Adrenal gland (tissue), 9 donors: ENCODE measurements at regions not wholly inside any gene's neighbourhood (a gene's known extent, or its start where the extent isn't known, plus 50 kb on each side); places are given as distances from the start of the nearest gene placed in this dataset.

ENCODE experiments used
- DNase-seq, 7 donors: peaks; one replicate each; pipeline ENCODE4 v3.0.0-alpha.2; 2019 to 2020
- H3K27ac ChIP-seq, 5 donors: fragments of 200-600 bp; sonication (generic) in 4 of 5; 1 replicate in 3 of 5; 2 replicates in 2 of 5; pipeline versions ENCODE4 v1.5.1 to v1.8.0; 2016 to 2020; ENCODE audit warnings: mild to moderate bottlenecking in 1 of 5
- H3K27me3 ChIP-seq: fragments of 200-600 bp; 2 replicates; pipeline ENCODE4 v1.8.0; 2021
- H3K36me3 ChIP-seq, 2 donors: fragments of 200-600 bp; replicated peaks in 1 of 2; 1 replicate in 1 of 2; 2 replicates in 1 of 2; pipeline versions ENCODE4 v1.5.1 to v1.8.0; 2018 to 2022
- H3K4me1 ChIP-seq, 2 donors: fragments of 200-600 bp; replicated peaks in 1 of 2; 1 replicate in 1 of 2; 2 replicates in 1 of 2; pipeline versions ENCODE4 v1.5.1 to v1.8.0; 2018 to 2021
- H3K4me3 ChIP-seq, 4 donors: fragments of 200-600 bp; sonication (generic) in 3 of 4; one replicate each; pipeline ENCODE4 v1.5.1; 2016 to 2018
- H3K9me3 ChIP-seq, 3 donors: fragments of 200-600 bp; sonication (generic) in 1 of 3; replicated peaks in 1 of 3; 1 replicate in 2 of 3; 2 replicates in 1 of 3; pipeline versions ENCODE4 v1.5.1 to v1.8.0; 2016 to 2021
- CTCF ChIP-seq, 6 experiments: fragments of 450-650 bp in 4 of 6; fragments of 200-600 bp in 2 of 6; sonication (generic) in 1 of 6; IDR thresholded peaks; 1 replicate in 5 of 6; 2 replicates in 1 of 6; pipeline versions ENCODE4 v1.5.1 to v1.8.0; 2016 to 2021; ENCODE audit warnings: antibody characterized with exemption in 6 of 6, mild to moderate bottlenecking in 2 of 6, moderate library complexity in 1 of 6
- POLR2A ChIP-seq, 2 donors: fragments of 450-650 bp; IDR thresholded peaks; one replicate each; pipeline ENCODE4 v1.6.1; 2017; ENCODE audit warnings: antibody characterized with exemption in 2 of 2, mild to moderate bottlenecking in 2 of 2, moderate library complexity in 1 of 2
- WGBS, 4 donors: extraction: QIAGEN DNeasy Blood & Tissue Kit in 2 of 4; methylation state at CpG; one replicate each; pipeline versions ENCODE4 v1.1.5 to v1.1.7; 2013 to 2017; 5-methylcytosine and 5-hydroxymethylcytosine counted together
- intact Hi-C, 2 donors: fragments of 100-400 bp; cut with DNase I; formaldehyde crosslinking; loops; one replicate each; pipeline versions ENCODE4 v1.14.1 to v1.15.0; 2022 to 2023
- donor health status: healthy with polysubstance abuse.
- donor health status: Bipolar disorder and iron deficiency.
- donor health status: DM: yes; HTN: yes; CAD: no.
- donor health status: DM: no; HTN: no; CAD: no.
- donor health status: DM: no; HTN: no; CAD: no.

- intact Hi-C loops, result no loop called here
- H3K27me3 ChIP-seq, result no peaks in the 10 kb centered on the region
- 62 to 72% (median 70%) methylated on average over 2 of the region's 2 CpGs for WGBS, 4 donors
- no peaks in the 10 kb centered on the region for H3K4me1 ChIP-seq
- H3K27ac ChIP-seq, result no peak overlapping the region
- H3K4me3 ChIP-seq, result no peak overlapping the region
- no peaks in the 10 kb centered on the region for H3K9me3 ChIP-seq
- DNase-seq, result no peak
- no peak for TF ChIP-seq POLR2A (IDR thresholded peaks at IDR 0.05)
- no peak for TF ChIP-seq CTCF (IDR thresholded peaks at IDR 0.05)
- no peaks in the 10 kb centered on the region for H3K36me3 ChIP-seq
These were observed 150.6 kb upstream of the TMEFF2 start for GRCh38 chr2:192345287-192345686.

- H3K4me3 ChIP-seq, result no peak overlapping the region
- H3K27ac ChIP-seq, result no peak overlapping the region
- DNase-seq, result no peak
- 71 to 87% (median 81%) methylated on average over 6 of the region's 6 CpGs for WGBS, 4 donors
- H3K27me3 ChIP-seq, result no peaks in the 10 kb centered on the region
- no peaks in the 10 kb centered on the region for H3K36me3 ChIP-seq
- TF ChIP-seq CTCF (IDR thresholded peaks at IDR 0.05), result no peak
- TF ChIP-seq POLR2A (IDR thresholded peaks at IDR 0.05), result no peak
- no peaks in the 10 kb centered on the region for H3K4me1 ChIP-seq
- no peaks in the 10 kb centered on the region for H3K9me3 ChIP-seq
- intact Hi-C loops, result no loop called here
These were observed 138.9 kb upstream of the TMEFF2 start for GRCh38 chr2:192333642-192334041.

GRCh38 chr2:192328297-192328696 is 133.6 kb upstream of the TMEFF2 start:
- no peaks in the 10 kb centered on the region for H3K36me3 ChIP-seq
- no peaks in the 10 kb centered on the region for H3K4me1 ChIP-seq
- no peaks in the 10 kb centered on the region for H3K27me3 ChIP-seq
- H3K4me3 ChIP-seq, result no peak overlapping the region
- H3K9me3 ChIP-seq, result no peaks in the 10 kb centered on the region
- no peak for TF ChIP-seq POLR2A (IDR thresholded peaks at IDR 0.05)
- TF ChIP-seq CTCF (IDR thresholded peaks at IDR 0.05), result no peak
- no peak for DNase-seq
- H3K27ac ChIP-seq, result no peak overlapping the region
- intact Hi-C loops, result no loop called here
- WGBS, 4 donors, result 78 to 91% (median 84%) methylated on average over 3 of the region's 3 CpGs

GRCh38 chr2:192327576-192327975 is 132.8 kb upstream of the TMEFF2 start:
- no peak for TF ChIP-seq POLR2A (IDR thresholded peaks at IDR 0.05)
- TF ChIP-seq CTCF (IDR thresholded peaks at IDR 0.05), result no peak
- 49 to 56% (median 51%) methylated on average over 1 of the region's 1 CpG for WGBS, 4 donors
- intact Hi-C loops, result no loop called here
- H3K4me3 ChIP-seq, result no peak overlapping the region
- H3K27ac ChIP-seq, result no peak overlapping the region
- H3K9me3 ChIP-seq, result no peaks in the 10 kb centered on the region
- DNase-seq, result no peak
- H3K27me3 ChIP-seq, result no peaks in the 10 kb centered on the region
- H3K4me1 ChIP-seq, result no peaks in the 10 kb centered on the region
- no peaks in the 10 kb centered on the region for H3K36me3 ChIP-seq
